ENCODE measurements at regions not wholly inside any gene's neighbourhood (a gene's known extent, or its start where the extent isn't known, plus 50 kb on each side); places are given as distances from the start of the nearest gene placed in this dataset.

DNA sequence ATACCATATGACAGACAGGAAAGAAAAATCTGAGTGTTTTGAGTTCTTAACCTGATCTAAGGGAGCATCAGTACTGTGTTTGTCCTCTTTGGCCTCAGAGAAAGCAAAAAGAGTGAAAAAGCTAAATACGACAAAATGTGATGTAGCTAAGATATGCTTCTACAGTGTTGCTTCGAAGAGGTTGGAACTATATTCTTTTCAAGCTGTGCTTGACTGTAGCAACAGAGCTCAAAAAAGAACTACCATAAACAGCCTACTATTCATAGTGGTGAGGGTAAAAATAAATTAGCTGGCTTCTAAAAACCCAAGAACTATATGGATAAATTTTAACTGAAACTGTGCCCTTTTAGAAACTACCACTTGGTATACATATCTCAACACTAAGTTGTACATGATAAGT lies 881.8 kb upstream of the PCDH10 start:
- TF ChIP-seq, protein P1, sequence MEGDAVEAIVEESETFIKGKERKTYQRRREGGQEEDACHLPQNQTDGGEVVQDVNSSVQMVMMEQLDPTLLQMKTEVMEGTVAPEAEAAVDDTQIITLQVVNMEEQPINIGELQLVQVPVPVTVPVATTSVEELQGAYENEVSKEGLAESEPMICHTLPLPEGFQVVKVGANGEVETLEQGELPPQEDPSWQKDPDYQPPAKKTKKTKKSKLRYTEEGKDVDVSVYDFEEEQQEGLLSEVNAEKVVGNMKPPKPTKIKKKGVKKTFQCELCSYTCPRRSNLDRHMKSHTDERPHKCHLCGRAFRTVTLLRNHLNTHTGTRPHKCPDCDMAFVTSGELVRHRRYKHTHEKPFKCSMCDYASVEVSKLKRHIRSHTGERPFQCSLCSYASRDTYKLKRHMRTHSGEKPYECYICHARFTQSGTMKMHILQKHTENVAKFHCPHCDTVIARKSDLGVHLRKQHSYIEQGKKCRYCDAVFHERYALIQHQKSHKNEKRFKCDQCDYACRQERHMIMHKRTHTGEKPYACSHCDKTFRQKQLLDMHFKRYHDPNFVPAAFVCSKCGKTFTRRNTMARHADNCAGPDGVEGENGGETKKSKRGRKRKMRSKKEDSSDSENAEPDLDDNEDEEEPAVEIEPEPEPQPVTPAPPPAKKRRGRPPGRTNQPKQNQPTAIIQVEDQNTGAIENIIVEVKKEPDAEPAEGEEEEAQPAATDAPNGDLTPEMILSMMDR (IDR thresholded peaks at IDR 0.05; ENCODE audit: low read depth, low read length), result no peak
- TF ChIP-seq, protein P2, sequence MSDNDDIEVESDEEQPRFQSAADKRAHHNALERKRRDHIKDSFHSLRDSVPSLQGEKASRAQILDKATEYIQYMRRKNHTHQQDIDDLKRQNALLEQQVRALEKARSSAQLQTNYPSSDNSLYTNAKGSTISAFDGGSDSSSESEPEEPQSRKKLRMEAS (IDR thresholded peaks at IDR 0.05; ENCODE audit: low read depth, low read length), result no peak
- TF ChIP-seq POLR2A (IDR thresholded peaks at IDR 0.05; ENCODE audit: extremely low read depth, insufficient read length), result no peak
